DMS114 treated with DMSO at 0.1 percent for 48 hours (cell line): ENCODE measurements at regions not wholly inside any gene's neighbourhood (a gene's known extent, or its start where the extent isn't known, plus 50 kb on each side); places are given as distances from the start of the nearest gene placed in this dataset.

ENCODE experiments used
- DNase-seq: peaks from one replicate; lab custom pipeline; 2025; ENCODE audit not compliant: unreplicated experiment; lab: John Stamatoyannopoulos, UW

GRCh38 chr16:9296271-9296590 lies 204.8 kb downstream of the HAPSTR1 start:
- DNase-seq, result no peak

GRCh38 chr16:9297437-9298113 lies 206.1 kb downstream of the HAPSTR1 start:
- no peak for DNase-seq

- no peak for DNase-seq
Observed at GRCh38 chr16:9300252-9300651, 208.8 kb downstream of the HAPSTR1 start.

GRCh38 chr16:9302072-9302471 lies 210.6 kb downstream of the HAPSTR1 start:
- no peak for DNase-seq

- no peak for DNase-seq
Observed at GRCh38 chr16:9306753-9307152, 215.3 kb downstream of the HAPSTR1 start.

GRCh38 chr16:9307446-9307845 lies 216.0 kb downstream of the HAPSTR1 start:
- no peak for DNase-seq

GRCh38 chr16:9308356-9308801 lies 216.9 kb downstream of the HAPSTR1 start:
- DNase-seq, result no peak

GRCh38 chr16:9308850-9309249 lies 217.4 kb downstream of the HAPSTR1 start:
- DNase-seq, result no peak

- no peak for DNase-seq
Observed at GRCh38 chr16:9309844-9310243, 218.4 kb downstream of the HAPSTR1 start.

- DNase-seq, result no peak
Observed at GRCh38 chr16:9311303-9311954, 220.0 kb downstream of the HAPSTR1 start.

- DNase-seq, result no peak
Observed at GRCh38 chr16:9316008-9316407, 224.6 kb downstream of the HAPSTR1 start.

- no peak for DNase-seq
Observed at GRCh38 chr16:9316615-9317014, 225.2 kb downstream of the HAPSTR1 start.

GRCh38 chr16:9318764-9319163 lies 227.3 kb downstream of the HAPSTR1 start:
- DNase-seq, result no peak

GRCh38 chr16:9322769-9323168 lies 231.3 kb downstream of the HAPSTR1 start:
- no peak for DNase-seq

- no peak for DNase-seq
Observed at GRCh38 chr16:9323170-9323569, 231.7 kb downstream of the HAPSTR1 start.

- DNase-seq, result no peak
Observed at GRCh38 chr16:9327253-9327652, 235.8 kb downstream of the HAPSTR1 start.

- no peak for DNase-seq
Observed at GRCh38 chr16:9328411-9328810, 237.0 kb downstream of the HAPSTR1 start.

- no peak for DNase-seq
Observed at GRCh38 chr16:9330095-9330494, 238.7 kb downstream of the HAPSTR1 start.

- no peak for DNase-seq
Observed at GRCh38 chr16:9331503-9331902, 240.1 kb downstream of the HAPSTR1 start.

GRCh38 chr16:9332574-9333148 lies 241.2 kb downstream of the HAPSTR1 start:
- no peak for DNase-seq

GRCh38 chr16:9333469-9333868 lies 242.0 kb downstream of the HAPSTR1 start:
- DNase-seq, result no peak

GRCh38 chr16:9334103-9334502 lies 242.7 kb downstream of the HAPSTR1 start:
- DNase-seq, result no peak
